ENCODE measurements at regions not wholly inside any gene's neighbourhood (a gene's known extent, or its start where the extent isn't known, plus 50 kb on each side); places are given as distances from the start of the nearest gene placed in this dataset.
A peak's percentile ranks its signal among the peaks of the same experiment; 100 is the strongest.

DNA sequence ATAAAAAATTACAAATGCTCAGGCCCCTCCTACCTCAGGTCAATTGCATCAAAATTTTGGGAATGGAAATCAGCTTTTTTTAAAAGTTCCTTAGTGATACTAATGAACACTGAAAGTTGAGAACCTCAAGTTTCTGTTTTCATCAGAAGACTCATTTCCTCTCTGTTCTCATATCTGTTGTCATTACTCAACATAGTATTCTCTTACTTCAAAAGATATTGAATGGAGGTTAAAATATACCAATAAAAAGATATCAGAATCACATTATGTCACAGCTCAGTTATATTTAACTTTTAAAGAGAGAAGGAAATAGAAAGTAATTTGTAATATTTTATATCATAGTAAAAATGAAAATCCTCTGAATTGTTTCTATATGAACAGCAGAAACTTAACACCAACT lies 959.4 kb upstream of the LRRTM1 start:
- H3K18ac ChIP-seq (ENCODE audit: low read length): no peak overlapping the region
- H3K9ac ChIP-seq (ENCODE audit: low read length): no peak overlapping the region
- H3K56ac ChIP-seq (ENCODE audit: low read length): no peak overlapping the region
- no peaks in the 10 kb centered on the region for H3K27me3 ChIP-seq (ENCODE audit: insufficient read depth, low read length, poor library complexity)
- H4K8ac ChIP-seq (ENCODE audit: low read depth, low read length): no peak overlapping the region
- H3K4ac ChIP-seq (ENCODE audit: low read depth, low read length): no peak overlapping the region
- H3K4me1 ChIP-seq (ENCODE audit: control insufficient read depth, low read depth, low read length): no peaks in the 10 kb centered on the region
- H4K5ac ChIP-seq (ENCODE audit: low read length): no peak overlapping the region
- H3K4me2 ChIP-seq (ENCODE audit: low read length): no peak overlapping the region
- DNase-seq: no peak
- no peak overlapping the region for H2BK5ac ChIP-seq (ENCODE audit: low read length)
- H3K27ac ChIP-seq (ENCODE audit: low read depth, low read length): no peak overlapping the region
- no peaks in the 10 kb centered on the region for H3K79me2 ChIP-seq (ENCODE audit: control insufficient read depth, insufficient read depth, low read length)
- no peak overlapping the region for H3K4me3 ChIP-seq (ENCODE audit: low read length)
- H3K79me1 ChIP-seq (ENCODE audit: low read length): no peaks in the 10 kb centered on the region
- H3K36me3 ChIP-seq (ENCODE audit: control insufficient read depth, insufficient read depth, low read length): no peaks in the 10 kb centered on the region
- no peak overlapping the region for H3K23ac ChIP-seq (ENCODE audit: low read length)
- no peak overlapping the region for H2AK5ac ChIP-seq (ENCODE audit: low read length)
- H2BK120ac ChIP-seq (ENCODE audit: low read depth, low read length): no peak overlapping the region
- no peak overlapping the region for H2BK15ac ChIP-seq (replicated peaks; ENCODE audit: low read depth)

DNA sequence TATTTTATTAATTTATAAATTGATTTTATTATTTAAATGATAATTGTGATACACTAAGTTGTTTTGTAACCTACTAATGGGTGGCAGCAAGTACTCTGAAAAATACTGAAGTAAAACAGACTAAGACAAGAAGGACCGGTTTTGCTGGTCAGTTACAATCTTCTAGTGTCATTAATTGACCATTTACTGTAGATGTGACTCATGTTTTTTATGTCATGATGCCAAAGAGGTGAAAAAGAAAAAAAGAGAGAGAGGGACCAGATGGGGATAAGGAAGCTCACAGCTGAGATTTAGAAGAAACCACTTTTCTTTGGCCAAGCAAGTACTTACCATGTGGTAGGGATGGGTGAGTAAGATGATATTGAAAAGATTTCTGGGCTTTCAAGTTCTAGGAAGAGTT lies 955.8 kb upstream of the LRRTM1 start:
- DNase-seq: no peak
- Histone ChIP-seq H3K56ac (ENCODE audit: low read length) (no peak overlapping the region), H3K4ac (ENCODE audit: low read depth, low read length) (no peak overlapping the region), H3K4me3 (ENCODE audit: low read length) (no peak overlapping the region), H3K4me2 (ENCODE audit: low read length) (no peak overlapping the region), H3K23ac (ENCODE audit: low read length) (no peak overlapping the region), H3K36me3 (ENCODE audit: control insufficient read depth, insufficient read depth, low read length) (no peaks in the 10 kb centered on the region), H2AK5ac (ENCODE audit: low read length) (no peak overlapping the region), H3K4me1 (ENCODE audit: control insufficient read depth, low read depth, low read length) (no peaks in the 10 kb centered on the region), H4K5ac (ENCODE audit: low read length) (no peak overlapping the region), H2BK5ac (ENCODE audit: low read length) (no peak overlapping the region), H4K8ac (ENCODE audit: low read depth, low read length) (no peak overlapping the region), H3K79me1 (ENCODE audit: low read length) (no peaks in the 10 kb centered on the region), H3K79me2 (ENCODE audit: control insufficient read depth, insufficient read depth, low read length) (no peaks in the 10 kb centered on the region), H3K27me3 (ENCODE audit: insufficient read depth, low read length, poor library complexity) (no peaks in the 10 kb centered on the region), H3K9ac (ENCODE audit: low read length) (no peak overlapping the region), H2BK120ac (ENCODE audit: low read depth, low read length) (no peak overlapping the region), H2BK15ac (replicated peaks; ENCODE audit: low read depth) (no peak overlapping the region), H3K18ac (ENCODE audit: low read length) (no peak overlapping the region), H3K27ac (ENCODE audit: low read depth, low read length) (no peak overlapping the region)
- WGBS (ENCODE audit: extremely low coverage, insufficient coverage, low lambda C conversion rate): no CpG with 5 or more reads among the region's 1 CpG

DNA sequence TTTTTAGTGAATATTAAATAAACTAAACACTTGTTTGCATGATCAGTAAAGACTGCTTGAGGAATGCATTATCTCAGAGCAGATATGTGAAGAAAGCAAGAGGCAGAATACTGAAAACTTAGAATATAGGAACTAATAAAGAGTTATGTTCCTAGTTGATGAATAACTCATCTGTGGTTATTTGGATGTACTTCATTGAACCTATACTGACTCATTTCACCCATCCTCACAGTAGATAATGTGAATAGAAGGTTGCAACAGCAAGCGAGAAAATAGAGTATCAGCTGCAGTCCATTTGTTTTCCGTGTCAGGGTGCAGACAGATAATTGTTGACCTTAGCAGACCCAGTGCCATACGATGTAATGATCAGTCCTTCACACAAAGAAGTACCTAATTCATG lies 945.7 kb upstream of the LRRTM1 start:
- H2BK5ac ChIP-seq (ENCODE audit: low read length): no peak overlapping the region
- H3K4me3 ChIP-seq (ENCODE audit: low read length): no peak overlapping the region

DNA sequence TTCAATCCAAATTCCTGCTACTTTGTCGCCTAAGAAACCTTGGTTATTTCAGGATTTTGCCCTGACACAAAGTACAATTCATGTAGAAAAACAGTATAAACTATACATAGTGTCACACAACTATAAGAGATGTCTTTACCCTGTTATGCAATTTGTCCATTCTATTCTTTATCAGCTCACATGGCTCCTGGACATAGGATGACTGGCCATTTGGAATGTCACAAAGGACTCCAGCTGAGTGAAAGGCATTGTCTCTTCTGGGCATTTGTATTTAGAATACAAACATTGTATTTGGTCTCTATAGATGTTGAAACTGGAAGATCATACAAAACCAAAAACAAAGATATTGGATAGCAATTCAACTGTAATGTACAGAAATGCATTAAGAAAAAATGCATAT lies 944.6 kb upstream of the LRRTM1 start:
- no peak overlapping the region for H2BK15ac ChIP-seq (replicated peaks; ENCODE audit: low read depth)
- no peaks in the 10 kb centered on the region for H3K27me3 ChIP-seq (ENCODE audit: insufficient read depth, low read length, poor library complexity)
- no peaks in the 10 kb centered on the region for H3K79me2 ChIP-seq (ENCODE audit: control insufficient read depth, insufficient read depth, low read length)
- H3K36me3 ChIP-seq (ENCODE audit: control insufficient read depth, insufficient read depth, low read length): no peaks in the 10 kb centered on the region
- H2BK5ac ChIP-seq (ENCODE audit: low read length): no peak overlapping the region
- H3K27ac ChIP-seq (ENCODE audit: low read depth, low read length): no peak overlapping the region
- H3K4me1 ChIP-seq (ENCODE audit: control insufficient read depth, low read depth, low read length): no peaks in the 10 kb centered on the region
- no peak overlapping the region for H3K4me2 ChIP-seq (ENCODE audit: low read length)
- H3K79me1 ChIP-seq (ENCODE audit: low read length): no peaks in the 10 kb centered on the region
- H3K4me3 ChIP-seq (ENCODE audit: low read length): no peak overlapping the region
- H2BK120ac ChIP-seq (ENCODE audit: low read depth, low read length): no peak overlapping the region
- no peak overlapping the region for H4K8ac ChIP-seq (ENCODE audit: low read depth, low read length)
- no peak overlapping the region for H3K18ac ChIP-seq (ENCODE audit: low read length)
- no peak overlapping the region for H3K9ac ChIP-seq (ENCODE audit: low read length)
- no peak overlapping the region for H3K56ac ChIP-seq (ENCODE audit: low read length)
- H3K23ac ChIP-seq (ENCODE audit: low read length): no peak overlapping the region
- H4K5ac ChIP-seq (ENCODE audit: low read length): no peak overlapping the region
- no peak overlapping the region for H2AK5ac ChIP-seq (ENCODE audit: low read length)
- H3K4ac ChIP-seq (ENCODE audit: low read depth, low read length): no peak overlapping the region
- WGBS (ENCODE audit: extremely low coverage, insufficient coverage, low lambda C conversion rate): no CpG with 5 or more reads among the region's 1 CpG
- DNase-seq: peak; percentile 32

More for the DNA sequence above, 945.7 kb upstream of the LRRTM1 start:
- H3K4ac ChIP-seq (ENCODE audit: low read depth, low read length): no peak overlapping the region
- H3K79me1 ChIP-seq (ENCODE audit: low read length): no peaks in the 10 kb centered on the region
- H3K36me3 ChIP-seq (ENCODE audit: control insufficient read depth, insufficient read depth, low read length): no peaks in the 10 kb centered on the region
- H3K56ac ChIP-seq (ENCODE audit: low read length): no peak overlapping the region
- H4K8ac ChIP-seq (ENCODE audit: low read depth, low read length): no peak overlapping the region
- WGBS (ENCODE audit: extremely low coverage, insufficient coverage, low lambda C conversion rate): no CpG with 5 or more reads among the region's 3 CpGs
- H3K9ac ChIP-seq (ENCODE audit: low read length): no peak overlapping the region
- no peak overlapping the region for H2BK120ac ChIP-seq (ENCODE audit: low read depth, low read length)
- no peak overlapping the region for H3K23ac ChIP-seq (ENCODE audit: low read length)
- H2BK15ac ChIP-seq (replicated peaks; ENCODE audit: low read depth): no peak overlapping the region
- no peak overlapping the region for H2AK5ac ChIP-seq (ENCODE audit: low read length)
- H3K18ac ChIP-seq (ENCODE audit: low read length): no peak overlapping the region
- H3K4me1 ChIP-seq (ENCODE audit: control insufficient read depth, low read depth, low read length): no peaks in the 10 kb centered on the region
- no peak for DNase-seq
- H3K79me2 ChIP-seq (ENCODE audit: control insufficient read depth, insufficient read depth, low read length): no peaks in the 10 kb centered on the region
- H3K4me2 ChIP-seq (ENCODE audit: low read length): no peak overlapping the region
- no peak overlapping the region for H4K5ac ChIP-seq (ENCODE audit: low read length)
- H3K27me3 ChIP-seq (ENCODE audit: insufficient read depth, low read length, poor library complexity): no peaks in the 10 kb centered on the region
- H3K27ac ChIP-seq (ENCODE audit: low read depth, low read length): no peak overlapping the region

DNA sequence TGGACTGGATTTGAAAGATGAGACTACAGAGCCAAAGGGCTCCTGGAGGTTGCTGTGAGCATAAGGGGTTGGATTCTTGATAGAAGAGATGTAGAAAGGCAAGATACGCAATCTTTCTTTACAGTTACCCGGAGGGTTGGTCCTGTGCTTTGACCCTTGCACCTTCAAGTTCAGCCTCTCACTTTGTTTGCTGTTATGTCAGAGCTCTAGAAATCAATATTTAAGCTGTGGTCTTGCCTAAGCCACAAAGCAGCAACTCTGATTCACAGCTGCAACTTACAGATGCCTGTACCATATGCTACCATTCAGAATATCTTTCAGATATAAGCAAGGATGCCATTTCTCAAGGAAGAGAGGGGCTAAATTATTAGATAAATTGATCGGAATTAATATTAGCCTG lies 943.1 kb upstream of the LRRTM1 start:
- Histone ChIP-seq H3K79me1 (ENCODE audit: low read length) (no peaks in the 10 kb centered on the region), H3K4ac (ENCODE audit: low read depth, low read length) (no peak overlapping the region), H3K27me3 (ENCODE audit: insufficient read depth, low read length, poor library complexity) (no peaks in the 10 kb centered on the region), H3K4me1 (ENCODE audit: control insufficient read depth, low read depth, low read length) (no peaks in the 10 kb centered on the region), H3K56ac (ENCODE audit: low read length) (no peak overlapping the region), H2AK5ac (ENCODE audit: low read length) (no peak overlapping the region), H3K18ac (ENCODE audit: low read length) (no peak overlapping the region), H3K4me3 (ENCODE audit: low read length) (no peak overlapping the region), H3K79me2 (ENCODE audit: control insufficient read depth, insufficient read depth, low read length) (no peaks in the 10 kb centered on the region), H3K23ac (ENCODE audit: low read length) (no peak overlapping the region), H3K9ac (ENCODE audit: low read length) (no peak overlapping the region), H4K8ac (ENCODE audit: low read depth, low read length) (no peak overlapping the region), H2BK120ac (ENCODE audit: low read depth, low read length) (no peak overlapping the region), H3K27ac (ENCODE audit: low read depth, low read length) (no peak overlapping the region), H2BK5ac (ENCODE audit: low read length) (no peak overlapping the region), H2BK15ac (replicated peaks; ENCODE audit: low read depth) (no peak overlapping the region), H3K36me3 (ENCODE audit: control insufficient read depth, insufficient read depth, low read length) (no peaks in the 10 kb centered on the region), H3K4me2 (ENCODE audit: low read length) (no peak overlapping the region), H4K5ac (ENCODE audit: low read length) (no peak overlapping the region)
- WGBS (ENCODE audit: extremely low coverage, insufficient coverage, low lambda C conversion rate): no CpG with 5 or more reads among the region's 3 CpGs
- DNase-seq: no peak

DNA sequence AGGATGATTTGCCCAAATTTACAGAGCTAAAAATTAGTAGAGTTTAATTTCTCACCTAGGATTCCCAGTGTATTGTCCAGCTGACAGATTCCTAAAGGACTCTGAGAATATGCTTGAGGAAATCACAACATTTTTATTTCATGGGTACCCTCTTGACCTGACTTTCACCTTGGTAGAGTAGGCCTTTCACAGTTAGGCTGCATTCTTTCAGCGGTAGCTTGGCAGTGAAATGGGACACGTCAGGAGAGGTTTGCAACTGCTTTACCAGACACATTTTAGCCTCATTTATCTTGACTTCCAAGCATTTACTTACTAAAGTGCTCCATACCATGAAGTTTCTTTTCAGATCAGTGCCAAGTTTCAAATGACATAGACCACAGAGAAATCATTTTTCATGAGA lies 937.9 kb upstream of the LRRTM1 start:
- Histone ChIP-seq H3K27ac (ENCODE audit: low read depth, low read length) (no peak overlapping the region), H3K4me1 (ENCODE audit: control insufficient read depth, low read depth, low read length) (no peaks in the 10 kb centered on the region), H2BK5ac (ENCODE audit: low read length) (no peak overlapping the region), H3K23ac (ENCODE audit: low read length) (no peak overlapping the region), H3K79me2 (ENCODE audit: control insufficient read depth, insufficient read depth, low read length) (no peaks in the 10 kb centered on the region), H3K4me3 (ENCODE audit: low read length) (no peak overlapping the region), H2BK120ac (ENCODE audit: low read depth, low read length) (no peak overlapping the region), H3K9ac (ENCODE audit: low read length) (no peak overlapping the region), H3K36me3 (ENCODE audit: control insufficient read depth, insufficient read depth, low read length) (no peaks in the 10 kb centered on the region), H3K79me1 (ENCODE audit: low read length) (no peaks in the 10 kb centered on the region), H2BK15ac (replicated peaks; ENCODE audit: low read depth) (no peak overlapping the region), H4K5ac (ENCODE audit: low read length) (no peak overlapping the region), H3K27me3 (ENCODE audit: insufficient read depth, low read length, poor library complexity) (no peaks in the 10 kb centered on the region), H3K18ac (ENCODE audit: low read length) (no peak overlapping the region), H4K8ac (ENCODE audit: low read depth, low read length) (no peak overlapping the region), H3K56ac (ENCODE audit: low read length) (no peak overlapping the region), H2AK5ac (ENCODE audit: low read length) (no peak overlapping the region), H3K4me2 (ENCODE audit: low read length) (no peak overlapping the region), H3K4ac (ENCODE audit: low read depth, low read length) (no peak overlapping the region)
- no CpG with 5 or more reads among the region's 2 CpGs for WGBS (ENCODE audit: extremely low coverage, insufficient coverage, low lambda C conversion rate)
- no peak for DNase-seq

Data from mesendoderm (in vitro differentiated cells).